CD4-positive, alpha-beta memory T cell (primary cell): ENCODE measurements at regions not wholly inside any gene's neighbourhood (a gene's known extent, or its start where the extent isn't known, plus 50 kb on each side); places are given as distances from the start of the nearest gene placed in this dataset.

Source experiments
- CTCF ChIA-PET: fragments of 350-600 bp; sonication (Branson Sonifier 250); formaldehyde crosslinking; loops from one replicate; lab custom pipeline; 2021; ENCODE audit warnings: inconsistent platforms; ENCODE audit not compliant: partially characterized antibody; lab: Charles Lee
- POLR2A ChIA-PET: fragments of 350-600 bp; sonication (Branson Sonifier 250); formaldehyde crosslinking; loops from one replicate; lab custom pipeline; 2021; ENCODE audit not compliant: partially characterized antibody; lab: Charles Lee
- DNase-seq, 5 donors: peaks; one replicate each; pipeline versions ENCODE4 v3.0.0 to v3.0.0-alpha.2; 2020 to 2022; ENCODE audit warnings: mixed read lengths in 1 of 5
- H3K27ac ChIP-seq: one replicate; pipeline ENCODE4 v1.7.0; 2013; ENCODE audit warnings: low read depth, low read length
- H3K27me3 ChIP-seq: 2 replicates; pipeline ENCODE4 v1.7.0; 2013; ENCODE audit warnings: mild to moderate bottlenecking, low read length, moderate library complexity; ENCODE audit not compliant: insufficient read depth
- H3K36me3 ChIP-seq: 2 replicates; pipeline ENCODE4 v1.7.0; 2013; ENCODE audit warnings: mild to moderate bottlenecking, low read length, moderate library complexity; ENCODE audit not compliant: insufficient read depth
- H3K4me1 ChIP-seq: 2 replicates; pipeline ENCODE4 v1.7.0; 2013; ENCODE audit warnings: mild to moderate bottlenecking, low read length, moderate library complexity; ENCODE audit not compliant: insufficient read depth
- H3K4me3 ChIP-seq, 2 donors: one replicate each; pipeline ENCODE4 v1.7.0; 2013; ENCODE audit warnings: low read length in 2 of 2, mild to moderate bottlenecking in 1 of 2
- H3K9me3 ChIP-seq, 2 donors: one replicate each; pipeline ENCODE4 v1.7.0; 2013; ENCODE audit warnings: low read length in 2 of 2, control low read depth in 1 of 2; ENCODE audit not compliant: control insufficient read depth in 1 of 2
- H3K27ac Mint-ChIP-seq, 7 donors: one replicate each; pipeline ENCODE4 v1.8.0; 2020 to 2021; ENCODE audit warnings: mixed read lengths in 7 of 7, mild to moderate bottlenecking in 6 of 7, inconsistent platforms in 3 of 7, moderate library complexity in 3 of 7
- H3K27me3 Mint-ChIP-seq, 2 donors: one replicate each; pipeline ENCODE4 v1.8.0; 2020 to 2021; ENCODE audit warnings: mixed read lengths in 2 of 2
- H3K36me3 Mint-ChIP-seq, 2 donors: one replicate each; pipeline ENCODE4 v1.8.0; 2020 to 2021; ENCODE audit warnings: mixed read lengths in 2 of 2, inconsistent platforms in 1 of 2, mild to moderate bottlenecking in 1 of 2
- H3K4me1 Mint-ChIP-seq, 4 donors: one replicate each; pipeline ENCODE4 v1.8.0; 2020 to 2021; ENCODE audit warnings: mixed read lengths in 4 of 4, mild to moderate bottlenecking in 1 of 4
- H3K4me3 Mint-ChIP-seq, 8 donors: one replicate each; pipeline ENCODE4 v1.8.0; 2020 to 2021; ENCODE audit warnings: mixed read lengths in 8 of 8, mild to moderate bottlenecking in 7 of 8, moderate library complexity in 6 of 8, inconsistent platforms in 3 of 8
- H3K9me3 Mint-ChIP-seq, 8 donors: one replicate each; pipeline ENCODE4 v1.8.0; 2020 to 2021; ENCODE audit warnings: mixed read lengths in 8 of 8, mild to moderate bottlenecking in 5 of 8, inconsistent platforms in 3 of 8, moderate library complexity in 1 of 8
- intact Hi-C: fragments of 100-400 bp; cut with micrococcal nuclease; formaldehyde crosslinking; loops from one replicate; pipeline ENCODE4 v1.15.1; 2023

- Histone ChIP-seq H3K36me3 (no peaks in the 10 kb centered on the region), H3K27me3 (no peaks in the 10 kb centered on the region), H3K27ac (no peak overlapping the region), H3K4me1 (no peaks in the 10 kb centered on the region), H3K9me3 (no peaks in the 10 kb centered on the region), H3K4me3 (no peak overlapping the region)
- Mint-ChIP-seq H3K9me3 (no peaks in the 10 kb centered on the region), H3K27ac (no peak overlapping the region), H3K36me3 (no peaks in the 10 kb centered on the region), H3K4me3 (no peak overlapping the region), H3K4me1 (no peaks in the 10 kb centered on the region), H3K27me3 (no peaks in the 10 kb centered on the region)
- no peak for DNase-seq
- ChIA-PET POLR2A (no interaction called here), CTCF (no interaction called here)
- intact Hi-C loops = no loop called here
Observed at GRCh38 chr9:1495282-1496030, 445.3 kb downstream of the DMRT2 start.

GRCh38 chr9:1505489-1505888 is 455.3 kb downstream of the DMRT2 start:
- Mint-ChIP-seq H3K36me3 (no peaks in the 10 kb centered on the region), H3K4me3 (no peak overlapping the region), H3K9me3 (peaks cover 0 to 4% (median under 1%) of the 10 kb centered on the region in 8 donors), H3K27me3 (peaks cover 0 to 2% of the 10 kb centered on the region in 2 donors), H3K4me1 (no peaks in the 10 kb centered on the region), H3K27ac (no peak overlapping the region)
- DNase-seq = no peak
- ChIA-PET POLR2A (no interaction called here), CTCF (no interaction called here)
- H3K27me3 ChIP-seq = no peaks in the 10 kb centered on the region
- no peaks in the 10 kb centered on the region for H3K4me1 ChIP-seq
- H3K9me3 ChIP-seq = no peaks in the 10 kb centered on the region
- H3K36me3 ChIP-seq = no peaks in the 10 kb centered on the region
- H3K4me3 ChIP-seq = no peak overlapping the region
- intact Hi-C loops = no loop called here
- no peak overlapping the region for H3K27ac ChIP-seq

- H3K9me3 ChIP-seq = no peaks in the 10 kb centered on the region
- no peak overlapping the region for H3K4me3 ChIP-seq
- Mint-ChIP-seq H3K4me1 (peaks cover 0 to 5% (median 0%) of the 10 kb centered on the region in 4 donors), H3K4me3 (no peak overlapping the region), H3K27me3 (peaks cover 3 to 4% of the 10 kb centered on the region in 2 donors), H3K27ac (no peak overlapping the region), H3K36me3 (no peaks in the 10 kb centered on the region), H3K9me3 (peaks cover 0 to 5% (median 0%) of the 10 kb centered on the region in 8 donors)
- H3K4me1 ChIP-seq = no peaks in the 10 kb centered on the region
- intact Hi-C loops = no loop called here
- no peak for DNase-seq
- H3K36me3 ChIP-seq = no peaks in the 10 kb centered on the region
- no peaks in the 10 kb centered on the region for H3K27me3 ChIP-seq
- ChIA-PET CTCF (no interaction called here), POLR2A (no interaction called here)
- H3K27ac ChIP-seq = no peak overlapping the region
Observed at GRCh38 chr9:1510712-1511111, 460.6 kb downstream of the DMRT2 start.

GRCh38 chr9:1513105-1513504 is 462.9 kb downstream of the DMRT2 start:
- H3K4me1 ChIP-seq = no peaks in the 10 kb centered on the region
- intact Hi-C loops = no loop called here
- H3K27ac ChIP-seq = no peak overlapping the region
- no peaks in the 10 kb centered on the region for H3K9me3 ChIP-seq
- ChIA-PET POLR2A (no interaction called here), CTCF (interaction anchor here (0.7 kb wide), 1 partner anchor 414 kb away, joined by 3 read pairs; no protein-coding TSS in a partner anchor)
- no peaks in the 10 kb centered on the region for H3K27me3 ChIP-seq
- peaks cover 0 to 5% (median 0%) of the 10 kb centered on the region in 8 donors for H3K9me3 Mint-ChIP-seq
- peaks cover 0 to 5% (median 0%) of the 10 kb centered on the region in 4 donors for H3K4me1 Mint-ChIP-seq
- DNase-seq = no peak
- H3K27me3 Mint-ChIP-seq = peaks cover 2 to 4% of the 10 kb centered on the region in 2 donors
- H3K4me3 ChIP-seq = no peak overlapping the region
- H3K36me3 ChIP-seq = no peaks in the 10 kb centered on the region
- H3K27ac Mint-ChIP-seq = no peak overlapping the region
- no peaks in the 10 kb centered on the region for H3K36me3 Mint-ChIP-seq
- H3K4me3 Mint-ChIP-seq = no peak overlapping the region

GRCh38 chr9:1514250-1514649 is 464.1 kb downstream of the DMRT2 start:
- peaks cover 0 to 5% (median 0%) of the 10 kb centered on the region in 4 donors for H3K4me1 Mint-ChIP-seq
- H3K27ac Mint-ChIP-seq = no peak overlapping the region
- ChIA-PET CTCF (no interaction called here), POLR2A (no interaction called here)
- H3K36me3 Mint-ChIP-seq = no peaks in the 10 kb centered on the region
- Histone ChIP-seq H3K27ac (no peak overlapping the region), H3K4me1 (no peaks in the 10 kb centered on the region), H3K27me3 (no peaks in the 10 kb centered on the region), H3K4me3 (no peak overlapping the region), H3K9me3 (no peaks in the 10 kb centered on the region), H3K36me3 (no peaks in the 10 kb centered on the region)
- no peak for DNase-seq
- no peak overlapping the region for H3K4me3 Mint-ChIP-seq
- intact Hi-C loops = no loop called here
- peaks cover 2 to 4% of the 10 kb centered on the region in 2 donors for H3K27me3 Mint-ChIP-seq
- peaks cover 0 to 5% (median 0%) of the 10 kb centered on the region in 8 donors for H3K9me3 Mint-ChIP-seq

GRCh38 chr9:1514776-1515363 is 464.7 kb downstream of the DMRT2 start:
- peaks cover 0 to 5% (median 0%) of the 10 kb centered on the region in 8 donors for H3K9me3 Mint-ChIP-seq
- ChIA-PET POLR2A (no interaction called here), CTCF (no interaction called here)
- no peak overlapping the region for H3K4me3 Mint-ChIP-seq
- DNase-seq = no peak
- peaks cover 0 to 5% (median 0%) of the 10 kb centered on the region in 4 donors for H3K4me1 Mint-ChIP-seq
- H3K36me3 ChIP-seq = no peaks in the 10 kb centered on the region
- no peaks in the 10 kb centered on the region for H3K9me3 ChIP-seq
- intact Hi-C loops = no loop called here
- H3K36me3 Mint-ChIP-seq = no peaks in the 10 kb centered on the region
- H3K27me3 Mint-ChIP-seq = peaks cover 2 to 4% of the 10 kb centered on the region in 2 donors
- no peak overlapping the region for H3K27ac ChIP-seq
- H3K27me3 ChIP-seq = no peaks in the 10 kb centered on the region
- no peaks in the 10 kb centered on the region for H3K4me1 ChIP-seq
- H3K27ac Mint-ChIP-seq = no peak overlapping the region
- no peak overlapping the region for H3K4me3 ChIP-seq

- no peaks in the 10 kb centered on the region for H3K4me1 ChIP-seq
- H3K4me3 Mint-ChIP-seq = peak overlapping the region in 1 of 8 donors; percentile 51
- peaks cover 0 to 5% (median 0%) of the 10 kb centered on the region in 4 donors for H3K4me1 Mint-ChIP-seq
- H3K27ac ChIP-seq = no peak overlapping the region
- ChIA-PET POLR2A (no interaction called here), CTCF (no interaction called here)
- peak overlapping the region in 1 of 7 donors; percentile 73 for H3K27ac Mint-ChIP-seq
- no peak for DNase-seq
- peaks cover 0 to 5% (median 0%) of the 10 kb centered on the region in 8 donors for H3K9me3 Mint-ChIP-seq
- no peaks in the 10 kb centered on the region for H3K36me3 Mint-ChIP-seq
- no peaks in the 10 kb centered on the region for H3K36me3 ChIP-seq
- no peaks in the 10 kb centered on the region for H3K27me3 ChIP-seq
- intact Hi-C loops = no loop called here
- no peaks in the 10 kb centered on the region for H3K9me3 ChIP-seq
- H3K4me3 ChIP-seq = no peak overlapping the region
- peaks cover 2 to 4% of the 10 kb centered on the region in 2 donors for H3K27me3 Mint-ChIP-seq
Observed at GRCh38 chr9:1515557-1515956, 465.4 kb downstream of the DMRT2 start.
